Activated CD8-positive, alpha-beta memory T cell treated with anti-CD3 and anti-CD28 coated beads, Interleukin-2, amount 10 ng/mL, durations not matched to agents 7 days and 5 days (primary cell): ENCODE measurements at regions not wholly inside any gene's neighbourhood (a gene's known extent, or its start where the extent isn't known, plus 50 kb on each side); places are given as distances from the start of the nearest gene placed in this dataset.
A peak's percentile ranks its signal among the peaks of the same experiment; 100 is the strongest.

ENCODE experiments used
- ATAC-seq: fragments of 150-1000 bp; cut with Tn5 transposase; one replicate; pipeline ENCODE4 v1.10.0; 2021; ENCODE audit warnings: moderate library complexity
- CTCF ChIA-PET: fragments of 350-600 bp; sonication (Branson Sonifier 250); formaldehyde crosslinking; loops from one replicate; lab custom pipeline; 2021; ENCODE audit warnings: antibody characterized with exemption; lab: Charles Lee
- DNase-seq: peaks from one replicate; pipeline ENCODE4 v3.0.0-alpha.2; 2020
- H3K27ac Mint-ChIP-seq: one replicate; pipeline ENCODE4 v1.8.0; 2021; ENCODE audit warnings: mild to moderate bottlenecking, mixed read lengths
- H3K27me3 Mint-ChIP-seq: one replicate; pipeline ENCODE4 v1.8.0; 2021; ENCODE audit warnings: mixed read lengths
- H3K36me3 Mint-ChIP-seq: one replicate; pipeline ENCODE4 v1.8.0; 2021; ENCODE audit warnings: mild to moderate bottlenecking, mixed read lengths
- H3K4me1 Mint-ChIP-seq: one replicate; pipeline ENCODE4 v1.8.0; 2021; ENCODE audit warnings: mixed read lengths
- H3K4me3 Mint-ChIP-seq: one replicate; pipeline ENCODE4 v1.8.0; 2021; ENCODE audit warnings: mild to moderate bottlenecking, moderate library complexity, mixed read lengths
- H3K9me3 Mint-ChIP-seq: one replicate; pipeline ENCODE4 v1.8.0; 2022; ENCODE audit warnings: low read depth, mixed read lengths

DNA sequence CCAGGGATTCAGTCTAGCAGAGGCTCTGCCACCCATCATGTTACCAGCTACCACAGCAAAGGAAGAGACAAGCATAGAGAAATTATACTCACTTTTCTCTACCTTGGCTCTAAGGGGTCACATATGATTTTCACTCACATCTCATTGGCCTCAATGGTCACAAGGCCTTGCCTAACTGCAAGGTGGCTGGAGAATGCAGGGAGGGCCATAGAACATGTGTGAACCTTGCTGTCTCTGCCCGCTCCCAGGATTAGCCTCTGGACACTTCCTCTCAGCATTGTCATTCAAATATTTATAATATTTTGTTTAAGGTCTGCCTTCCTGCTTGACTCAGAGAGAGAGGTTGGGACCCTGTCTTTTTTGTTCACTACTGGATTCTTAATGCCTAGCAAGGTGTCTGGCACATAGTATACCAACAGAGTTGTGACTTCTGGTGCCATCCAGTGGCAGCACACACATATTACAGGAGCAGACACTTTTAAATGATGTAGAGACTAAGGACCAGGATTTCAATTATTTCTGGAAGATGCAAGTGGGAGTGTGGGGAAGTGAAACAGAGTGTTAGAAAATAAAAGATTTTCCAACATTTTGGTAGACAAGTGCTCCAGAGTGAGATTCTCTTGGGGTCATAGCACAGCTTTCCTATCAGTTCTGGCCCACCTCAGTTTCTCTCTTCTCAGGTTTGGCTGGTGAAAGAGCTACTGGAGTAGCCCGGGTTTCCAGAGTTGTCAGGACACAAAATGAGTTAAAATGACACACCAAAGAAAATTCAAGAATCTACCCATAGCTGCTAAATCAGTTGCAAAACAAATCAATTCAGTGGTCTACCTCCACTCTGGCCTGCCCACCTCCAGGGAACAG, 119.0 kb upstream of the RASGRP1 start:
- Mint-ChIP-seq H3K36me3 (peaks cover 11% of the 10 kb centered on the region), H3K9me3 (no peaks in the 10 kb centered on the region), H3K27ac (peak overlapping the region; percentile 96), H3K4me3 (peak overlapping the region; percentile 37), H3K27me3 (no peaks in the 10 kb centered on the region), H3K4me1 (peaks cover 70% of the 10 kb centered on the region)
- CTCF ChIA-PET, result interaction anchor here (0.8 to 12.1 kb wide), 39 partner anchors 8 to 243 kb away, joined by 3 to 436 read pairs (median 5); partner anchors contain the start of genes FAM98B and RASGRP1
- ATAC-seq, result peak; percentile 73
- peak; percentile 89 for DNase-seq

DNA sequence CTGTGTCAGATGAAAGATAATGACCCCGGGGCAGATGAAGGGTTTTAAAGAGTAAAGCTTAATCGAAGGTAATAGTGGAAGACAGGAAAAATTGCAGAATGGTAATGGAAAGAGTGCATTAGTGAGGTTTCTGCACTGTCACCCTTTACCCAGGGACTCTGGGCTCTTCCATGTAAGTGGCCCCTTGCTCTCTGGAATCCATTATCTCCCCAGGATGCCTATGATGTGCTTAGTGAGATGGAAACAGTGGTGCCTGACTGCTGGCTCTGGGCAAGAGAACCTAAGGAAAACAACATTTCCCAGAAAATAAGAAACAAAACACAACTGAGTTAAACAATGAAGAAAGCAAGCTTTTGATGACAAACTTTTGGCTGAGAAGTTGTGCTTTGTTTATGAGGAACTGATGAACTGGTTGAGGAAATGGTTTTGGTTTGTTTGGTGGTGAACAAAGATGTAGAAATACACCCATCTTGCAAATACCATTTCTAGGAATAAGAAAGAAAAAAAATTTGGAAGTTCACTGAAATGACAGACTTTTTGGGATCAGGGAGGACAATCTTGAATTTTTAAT, 119.9 kb upstream of the RASGRP1 start:
- H3K36me3 Mint-ChIP-seq, result peaks cover 6% of the 10 kb centered on the region
- CTCF ChIA-PET, result interaction anchor here (0.7 to 12.1 kb wide), 32 partner anchors 13 to 244 kb away, joined by 3 to 436 read pairs (median 5); partner anchors contain the start of genes FAM98B and RASGRP1
- H3K9me3 Mint-ChIP-seq, result no peaks in the 10 kb centered on the region
- peak overlapping the region; percentile 96 for H3K27ac Mint-ChIP-seq
- ATAC-seq (no peak), DNase-seq (no peak)
- peaks cover 76% of the 10 kb centered on the region for H3K4me1 Mint-ChIP-seq
- H3K27me3 Mint-ChIP-seq, result no peaks in the 10 kb centered on the region
- peak overlapping the region; percentile 37 for H3K4me3 Mint-ChIP-seq

GRCh38 chr15:38685686-38686339, 121.2 kb upstream of the RASGRP1 start:
- CTCF ChIA-PET, result interaction anchor here (1.2 to 12.1 kb wide), 11 partner anchors 11 to 245 kb away, joined by 3 to 436 read pairs (median 56); partner anchors contain the start of genes FAM98B and RASGRP1

DNA sequence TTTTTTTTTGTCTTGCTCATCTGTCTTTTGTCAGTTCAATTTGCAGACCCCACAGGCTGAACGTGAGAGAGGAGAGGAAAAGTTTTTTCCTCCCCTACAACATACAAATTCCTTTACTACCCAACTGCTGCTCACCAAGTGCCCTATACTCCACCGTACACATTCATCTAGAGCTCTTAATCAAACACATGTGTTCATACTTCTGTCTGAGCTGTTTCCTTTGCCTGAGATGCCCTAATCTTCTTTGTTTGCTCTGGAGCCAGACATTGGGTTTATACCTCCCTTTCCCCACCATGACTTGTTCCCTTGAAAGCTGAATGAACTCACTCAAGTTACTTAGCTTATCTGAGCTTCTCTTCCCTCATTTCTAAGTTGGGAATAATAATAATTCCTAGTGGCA, 122.7 kb upstream of the RASGRP1 start:
- Mint-ChIP-seq H3K27me3 (no peaks in the 10 kb centered on the region), H3K4me1 (peaks cover 95% of the 10 kb centered on the region), H3K9me3 (no peaks in the 10 kb centered on the region), H3K36me3 (no peaks in the 10 kb centered on the region), H3K4me3 (no peak overlapping the region), H3K27ac (peak overlapping the region; percentile 96)
- no peak for ATAC-seq
- no peak for DNase-seq
- CTCF ChIA-PET, result interaction anchor here (0.6 to 12.1 kb wide), 15 partner anchors 10 to 246 kb away, joined by 3 to 436 read pairs (median 5); partner anchors contain the start of gene RASGRP1

More at GRCh38 chr15:38685686-38686339, 121.2 kb upstream of the RASGRP1 start:
- Mint-ChIP-seq H3K36me3 (peaks cover 3% of the 10 kb centered on the region), H3K4me3 (peak overlapping the region; percentile 13), H3K4me1 (peaks cover 88% of the 10 kb centered on the region), H3K27ac (peak overlapping the region; percentile 96), H3K9me3 (no peaks in the 10 kb centered on the region), H3K27me3 (no peaks in the 10 kb centered on the region)
- ATAC-seq (peak; percentile 21), DNase-seq (peak; percentile 69)

- Mint-ChIP-seq H3K27me3 (no peaks in the 10 kb centered on the region), H3K9me3 (no peaks in the 10 kb centered on the region), H3K36me3 (no peaks in the 10 kb centered on the region), H3K4me1 (peaks cover 93% of the 10 kb centered on the region), H3K4me3 (peak overlapping the region; percentile 26), H3K27ac (peak overlapping the region; percentile 96)
- DNase-seq (peak; percentile 58), ATAC-seq (no peak)
- CTCF ChIA-PET, result interaction anchor here (0.6 to 12.1 kb wide), 19 partner anchors 9 to 247 kb away, joined by 3 to 436 read pairs (median 6); partner anchors contain the start of genes FAM98B and RASGRP1
These were observed 123.3 kb upstream of the RASGRP1 start for GRCh38 chr15:38687775-38688495.

- peaks cover under 1% of the 10 kb centered on the region for H3K36me3 Mint-ChIP-seq
- H3K4me1 Mint-ChIP-seq, result peaks cover 86% of the 10 kb centered on the region
- H3K27ac Mint-ChIP-seq, result peak overlapping the region; percentile 96
- H3K27me3 Mint-ChIP-seq, result no peaks in the 10 kb centered on the region
- DNase-seq (peak; percentile 93), ATAC-seq (peak; percentile 68)
- CTCF ChIA-PET, result interaction anchor here (0.7 to 12.1 kb wide), 19 partner anchors 8 to 248 kb away, joined by 3 to 436 read pairs (median 6); partner anchors contain the start of genes FAM98B and RASGRP1
- H3K4me3 Mint-ChIP-seq, result peak overlapping the region; percentile 26
- H3K9me3 Mint-ChIP-seq, result no peaks in the 10 kb centered on the region
These were observed 124.1 kb upstream of the RASGRP1 start for GRCh38 chr15:38688761-38689160.

DNA sequence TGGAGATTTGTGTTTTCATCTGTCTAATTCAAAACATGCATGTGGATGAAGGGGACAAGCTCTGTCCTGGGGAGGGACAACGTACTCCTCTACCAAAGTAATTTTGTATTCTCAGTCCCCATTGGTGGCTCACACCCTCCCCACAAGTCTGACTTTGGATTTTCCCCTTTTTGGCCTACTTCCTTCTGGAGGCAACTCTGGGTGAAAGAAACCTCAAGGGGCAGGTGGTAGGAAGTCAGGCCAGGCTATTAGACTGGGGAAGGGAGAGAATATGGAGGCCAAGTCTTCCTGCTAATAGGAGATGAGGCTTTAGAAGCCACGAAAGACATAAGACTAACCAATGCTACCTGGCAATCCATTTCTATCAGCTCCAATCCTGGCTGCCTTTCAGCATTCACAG, 124.9 kb upstream of the RASGRP1 start:
- Mint-ChIP-seq H3K4me3 (peak overlapping the region; percentile 12), H3K27me3 (no peaks in the 10 kb centered on the region), H3K9me3 (no peaks in the 10 kb centered on the region), H3K36me3 (peaks cover 3% of the 10 kb centered on the region), H3K27ac (peak overlapping the region; percentile 96), H3K4me1 (peaks cover 86% of the 10 kb centered on the region)
- ATAC-seq (no peak), DNase-seq (no peak)
- CTCF ChIA-PET, result interaction anchor here (1.0 to 12.1 kb wide), 30 partner anchors 8 to 248 kb away, joined by 3 to 436 read pairs (median 6); partner anchors contain the start of genes FAM98B and RASGRP1

DNA sequence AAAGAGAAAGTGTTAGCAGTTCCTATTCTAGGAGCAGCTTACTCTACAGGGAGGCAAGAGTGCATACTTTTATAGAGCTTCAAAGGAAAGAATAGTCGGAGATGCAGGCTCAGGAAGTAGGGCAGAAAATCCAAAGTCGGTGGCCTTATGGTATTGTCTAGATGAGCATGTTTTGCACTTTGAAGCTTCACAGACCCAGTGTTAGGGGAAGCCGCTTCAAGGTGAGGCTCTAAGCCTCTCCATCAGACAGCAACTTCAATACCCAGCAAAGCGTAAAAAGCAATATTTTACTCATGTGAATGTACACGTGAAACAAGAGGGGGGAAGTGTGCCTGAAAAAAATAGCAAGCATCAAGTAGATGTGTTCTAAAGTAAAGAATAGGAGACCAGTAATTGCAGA, 125.6 kb upstream of the RASGRP1 start:
- Mint-ChIP-seq H3K4me3 (no peak overlapping the region), H3K27ac (peak overlapping the region; percentile 96), H3K4me1 (peaks cover 87% of the 10 kb centered on the region), H3K9me3 (no peaks in the 10 kb centered on the region), H3K36me3 (peaks cover 3% of the 10 kb centered on the region), H3K27me3 (no peaks in the 10 kb centered on the region)
- no peak for ATAC-seq
- CTCF ChIA-PET, result interaction anchor here (0.7 to 12.1 kb wide), 47 partner anchors 7 to 255 kb away, joined by 3 to 436 read pairs (median 5); partner anchors contain the start of genes FAM98B and RASGRP1
- DNase-seq, result no peak

- no peak overlapping the region for H3K4me3 Mint-ChIP-seq
- no peaks in the 10 kb centered on the region for H3K9me3 Mint-ChIP-seq
- H3K27ac Mint-ChIP-seq, result peak overlapping the region; percentile 96
- CTCF ChIA-PET, result interaction anchor here (0.7 to 12.1 kb wide), 52 partner anchors 6 to 256 kb away, joined by 3 to 436 read pairs (median 5); partner anchors contain the start of genes FAM98B and RASGRP1
- peak; percentile 89 for DNase-seq
- H3K36me3 Mint-ChIP-seq, result peaks cover 3% of the 10 kb centered on the region
- peaks cover 88% of the 10 kb centered on the region for H3K4me1 Mint-ChIP-seq
- ATAC-seq, result peak; percentile 45
- H3K27me3 Mint-ChIP-seq, result no peaks in the 10 kb centered on the region
These were observed 126.2 kb upstream of the RASGRP1 start for GRCh38 chr15:38690719-38691332.

- Mint-ChIP-seq H3K4me1 (peaks cover 88% of the 10 kb centered on the region), H3K27ac (peak overlapping the region; percentile 96), H3K4me3 (no peak overlapping the region), H3K36me3 (peaks cover 3% of the 10 kb centered on the region), H3K27me3 (no peaks in the 10 kb centered on the region), H3K9me3 (no peaks in the 10 kb centered on the region)
- CTCF ChIA-PET, result interaction anchor here (0.7 to 12.1 kb wide), 46 partner anchors 6 to 256 kb away, joined by 3 to 436 read pairs (median 5); partner anchors contain the start of genes FAM98B and RASGRP1
- DNase-seq, result no peak
- no peak for ATAC-seq
These were observed 126.8 kb upstream of the RASGRP1 start for GRCh38 chr15:38691377-38691776.

DNA sequence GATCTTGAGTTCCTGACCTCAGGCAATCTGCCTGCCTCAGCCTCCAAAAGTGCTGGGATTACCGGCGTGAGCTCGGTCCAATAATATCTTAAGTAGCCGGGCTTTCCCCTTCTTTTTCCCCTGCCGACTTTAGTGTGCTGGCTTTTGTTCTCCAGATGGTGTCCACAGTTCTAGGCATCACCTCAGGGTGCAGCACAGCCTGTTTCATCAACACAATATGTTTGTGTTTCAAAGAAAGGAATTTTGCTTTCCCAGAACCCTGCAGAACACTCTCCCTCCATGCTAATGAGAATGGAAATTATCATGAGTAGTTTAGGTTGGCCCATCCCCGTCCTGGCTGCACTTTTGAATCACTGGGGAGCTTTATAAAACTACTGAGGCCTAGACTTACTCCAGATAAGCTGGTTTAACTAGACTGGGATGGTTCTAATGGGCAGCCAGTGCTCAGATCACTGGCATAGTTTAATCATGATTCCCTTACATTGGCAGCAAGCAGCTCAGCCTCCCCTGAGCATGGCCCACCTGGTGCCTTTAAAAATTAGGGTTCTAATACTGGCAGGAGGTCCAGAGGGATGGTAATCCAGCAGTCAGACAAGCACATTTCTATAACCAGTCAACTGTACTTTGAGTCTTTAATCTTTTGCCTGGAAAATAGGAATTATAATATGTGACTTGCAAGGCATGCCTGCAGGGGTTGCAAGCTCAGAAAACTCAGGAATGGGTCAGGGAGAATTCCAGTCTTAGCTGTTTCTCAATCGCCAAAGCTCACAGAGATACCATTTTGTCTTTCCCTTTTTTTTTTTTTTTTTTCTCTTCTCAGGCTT, 127.6 kb upstream of the RASGRP1 start:
- CTCF ChIA-PET, result interaction anchor here (0.6 to 12.1 kb wide), 22 partner anchors 5 to 897 kb away, joined by 3 to 436 read pairs (median 10); partner anchors contain the start of genes FAM98B and RASGRP1
- Mint-ChIP-seq H3K9me3 (no peaks in the 10 kb centered on the region), H3K27ac (peak overlapping the region; percentile 14), H3K36me3 (peaks cover 3% of the 10 kb centered on the region), H3K27me3 (no peaks in the 10 kb centered on the region), H3K4me3 (no peak overlapping the region), H3K4me1 (peaks cover 86% of the 10 kb centered on the region)
- DNase-seq (no peak), ATAC-seq (no peak)
